WTC11 (cell line): ENCODE measurements at regions not wholly inside any gene's neighbourhood (a gene's known extent, or its start where the extent isn't known, plus 50 kb on each side); places are given as distances from the start of the nearest gene placed in this dataset.

Experiments
- ATAC-seq: fragments of 200-7000 bp; cut with Tn5 transposase; 2 replicates; pipeline ENCODE4 v1.10.0; 2021; ENCODE audit warnings: mild to moderate bottlenecking, moderate library complexity
- CTCF ChIA-PET: fragments of 300-600 bp; sonication (Branson Sonifier 250); formaldehyde crosslinking; loops from one replicate; lab custom pipeline; 2021; ENCODE audit warnings: antibody characterized with exemption; lab: Charles Lee
- POLR2A ChIA-PET: fragments of 350-600 bp; sonication (Branson Sonifier 250); formaldehyde crosslinking; loops from one replicate; lab custom pipeline; 2021; ENCODE audit warnings: antibody characterized with exemption; lab: Charles Lee
- DNase-seq: peaks from one replicate; pipeline ENCODE4 v3.0.0; 2021; ENCODE audit warnings: low spot score
- H3K27ac Mint-ChIP-seq: 2 replicates; pipeline ENCODE4 v1.8.0; 2021; ENCODE audit warnings: mixed read lengths
- H3K27me3 Mint-ChIP-seq: 2 replicates; pipeline ENCODE4 v1.8.0; 2021; ENCODE audit warnings: low read depth, mild to moderate bottlenecking, moderate library complexity, mixed read lengths
- H3K36me3 Mint-ChIP-seq: 2 replicates; pipeline ENCODE4 v1.8.0; 2021; ENCODE audit warnings: mixed read lengths
- H3K4me1 Mint-ChIP-seq: 2 replicates; pipeline ENCODE4 v1.8.0; 2022; ENCODE audit warnings: mixed read lengths
- H3K4me3 Mint-ChIP-seq: 2 replicates; pipeline ENCODE4 v1.8.0; 2021; ENCODE audit warnings: mild to moderate bottlenecking, moderate library complexity, mixed read lengths
- H3K9me3 Mint-ChIP-seq: 2 replicates; pipeline ENCODE4 v1.8.0; 2021; ENCODE audit warnings: mixed read lengths
- AFF4 ChIP-seq: sonication (generic); formaldehyde crosslinking; IDR thresholded peaks from 2 replicates; pipeline ENCODE4 v1.8.1; 2023; ENCODE audit warnings: mild to moderate bottlenecking, missing genetic modification reagents, borderline replicate concordance
- ATF6 ChIP-seq: sonication (generic); formaldehyde crosslinking; IDR thresholded peaks from 2 replicates; pipeline ENCODE4 v1.8.1; 2023; ENCODE audit warnings: mild to moderate bottlenecking, missing genetic modification reagents
- CDX4 ChIP-seq: fragments of 250-450 bp; sonication (Bioruptor Pico); IDR thresholded peaks from 2 replicates; pipeline ENCODE4 v1.9.0; 2021; ENCODE audit warnings: moderate library complexity, mild to moderate bottlenecking, inconsistent platforms, borderline replicate concordance
- E2F4 ChIP-seq: sonication (generic); formaldehyde crosslinking; IDR thresholded peaks from 2 replicates; pipeline ENCODE4 v1.8.1; 2022; ENCODE audit warnings: low read depth, mild to moderate bottlenecking, moderate library complexity, missing genetic modification reagents, borderline replicate concordance
- FOXJ3 ChIP-seq: sonication (generic); formaldehyde crosslinking; IDR thresholded peaks from 2 replicates; pipeline ENCODE4 v1.9.0; 2021; ENCODE audit warnings: missing genetic modification reagents, mild to moderate bottlenecking, borderline replicate concordance
- IRF2 ChIP-seq: sonication (generic); formaldehyde crosslinking; IDR thresholded peaks from 2 replicates; pipeline ENCODE4 v1.8.0; 2022; ENCODE audit warnings: low read depth, missing genetic modification reagents, borderline replicate concordance
- JUN ChIP-seq: sonication (generic); formaldehyde crosslinking; IDR thresholded peaks from 2 replicates; pipeline ENCODE4 v1.8.0; 2023; ENCODE audit warnings: mild to moderate bottlenecking, missing genetic modification reagents
- MAX ChIP-seq: sonication (generic); formaldehyde crosslinking; IDR thresholded peaks from 2 replicates; pipeline ENCODE4 v1.8.0; 2022; ENCODE audit warnings: mild to moderate bottlenecking, missing genetic modification reagents
- MXD4 ChIP-seq: fragments of 250-450 bp; sonication (Bioruptor Pico); IDR thresholded peaks from 2 replicates; pipeline ENCODE4 v1.8.0; 2021; ENCODE audit warnings: mild to moderate bottlenecking, moderate library complexity, borderline replicate concordance
- NFYB ChIP-seq: sonication (generic); formaldehyde crosslinking; conservative IDR thresholded peaks from 2 replicates; pipeline ENCODE4 v1.8.0; 2022; ENCODE audit warnings: low read depth, missing genetic modification reagents
- NR2C2 ChIP-seq: sonication (generic); formaldehyde crosslinking; IDR thresholded peaks from 2 replicates; pipeline ENCODE4 v1.8.0; 2022; ENCODE audit warnings: mild to moderate bottlenecking, missing genetic modification reagents
- SOX15 ChIP-seq: fragments of 250-450 bp; sonication (Bioruptor Pico); IDR thresholded peaks from 2 replicates; pipeline ENCODE4 v1.9.0; 2021; ENCODE audit warnings: mild to moderate bottlenecking
- USF2 ChIP-seq: sonication (generic); formaldehyde crosslinking; IDR thresholded peaks from 2 replicates; pipeline ENCODE4 v1.8.1; 2023; ENCODE audit warnings: mild to moderate bottlenecking, missing genetic modification reagents, moderate library complexity
- ZNF423 ChIP-seq: fragments of 250-450 bp; sonication (Bioruptor Pico); IDR thresholded peaks from 2 replicates; pipeline ENCODE4 v2.1.2; 2022; ENCODE audit warnings: mild to moderate bottlenecking, moderate library complexity
- ZNF512 ChIP-seq: sonication (generic); formaldehyde crosslinking; IDR thresholded peaks from 2 replicates; pipeline ENCODE4 v1.8.1; 2022; ENCODE audit warnings: missing genetic modification reagents, borderline replicate concordance
- ZSCAN18 ChIP-seq: fragments of 250-450 bp; sonication (Bioruptor Pico); IDR thresholded peaks from 2 replicates; pipeline ENCODE4 v2.1.2; 2022; ENCODE audit warnings: mild to moderate bottlenecking, moderate library complexity

GRCh38 chr4:33715841-33716395 is 2528.4 kb downstream of the ARAP2 start:
- peaks cover 5% of the 10 kb centered on the region for H3K36me3 Mint-ChIP-seq
- ChIA-PET CTCF (no interaction called here), POLR2A (no interaction called here)
- no peak overlapping the region for H3K27ac Mint-ChIP-seq
- TF ChIP-seq ATF6 (no peak), ZSCAN18 (CRISPR knock-in tag) (no peak), ZNF512 (CRISPR knock-in tag) (no peak), NFYB (CRISPR knock-in tag) (no peak), ZNF423 (CRISPR knock-in tag) (no peak), USF2 (CRISPR knock-in tag) (no peak), NR2C2 (no peak), SOX15 (CRISPR knock-in tag) (no peak)
- H3K4me1 Mint-ChIP-seq: no peaks in the 10 kb centered on the region
- no peak for DNase-seq
- H3K9me3 Mint-ChIP-seq: peaks cover 20% of the 10 kb centered on the region
- no peaks in the 10 kb centered on the region for H3K27me3 Mint-ChIP-seq
- no peak overlapping the region for H3K4me3 Mint-ChIP-seq
- ATAC-seq: no peak

- no peak for DNase-seq
- Mint-ChIP-seq H3K4me3 (no peak overlapping the region), H3K4me1 (peaks cover 6% of the 10 kb centered on the region), H3K9me3 (no peaks in the 10 kb centered on the region), H3K36me3 (no peaks in the 10 kb centered on the region), H3K27ac (no peak overlapping the region), H3K27me3 (no peaks in the 10 kb centered on the region)
- POLR2A ChIA-PET: no interaction called here
- ATAC-seq: no peak
- no peak for TF ChIP-seq JUN (CRISPR knock-in tag)
- TF ChIP-seq IRF2: no peak
- TF ChIP-seq MAX: no peak
- TF ChIP-seq AFF4 (CRISPR knock-in tag): no peak
- TF ChIP-seq FOXJ3: no peak
- TF ChIP-seq SOX15 (CRISPR knock-in tag): no peak
- TF ChIP-seq E2F4 (CRISPR knock-in tag): no peak
- no peak for TF ChIP-seq MXD4 (CRISPR knock-in tag)
- no peak for TF ChIP-seq CDX4
- CTCF ChIA-PET: no interaction called here
These were observed 2522.1 kb downstream of the ARAP2 start for GRCh38 chr4:33722254-33722653.
